Thyroid gland (tissue), 4 donors: ENCODE measurements at regions not wholly inside any gene's neighbourhood (a gene's known extent, or its start where the extent isn't known, plus 50 kb on each side); places are given as distances from the start of the nearest gene placed in this dataset.

Source experiments
- DNase-seq, 2 donors: peaks; one replicate each; pipeline ENCODE4 v3.0.0-alpha.2; 2019
- H3K27ac ChIP-seq, 3 donors: fragments of 200-600 bp; sonication (generic); 1 replicate in 2 of 3; 2 replicates in 1 of 3; pipeline ENCODE4 v1.5.1; 2016 to 2019; ENCODE audit warnings: mild to moderate bottlenecking in 1 of 3, moderate library complexity in 1 of 3
- H3K27me3 ChIP-seq: fragments of 200-600 bp; sonication (generic); one replicate; pipeline ENCODE4 v1.5.1; 2019
- H3K36me3 ChIP-seq, 2 donors: fragments of 200-600 bp; sonication (generic); one replicate each; pipeline ENCODE4 v1.5.1; 2016 to 2019
- H3K4me1 ChIP-seq, 2 donors: fragments of 200-600 bp; sonication (generic); one replicate each; pipeline ENCODE4 v1.5.1; 2017 to 2019
- H3K4me3 ChIP-seq, 3 donors: fragments of 200-600 bp; sonication (generic); replicated peaks in 1 of 3; 1 replicate in 2 of 3; 2 replicates in 1 of 3; pipeline ENCODE4 v1.5.1; 2016; ENCODE audit warnings: mild to moderate bottlenecking in 1 of 3
- H3K9me3 ChIP-seq: fragments of 200-600 bp; sonication (generic); one replicate; pipeline ENCODE4 v1.5.1; 2017
- POLR2A ChIP-seq, 2 donors: fragments of 450-650 bp; IDR thresholded peaks; one replicate each; pipeline ENCODE4 v1.6.1; 2017; ENCODE audit warnings: antibody characterized with exemption in 2 of 2, mild to moderate bottlenecking in 2 of 2, moderate library complexity in 1 of 2
- WGBS, 2 donors: methylation state at CpG; one replicate each; pipeline ENCODE4 v1.1.5; 2017; 5-methylcytosine and 5-hydroxymethylcytosine counted together
- intact Hi-C: fragments of 100-400 bp; cut with DNase I; formaldehyde crosslinking; loops from one replicate; pipeline ENCODE4 v1.15.1; 2023
- TF ChIP-seq, protein P1 (sequence below), 6 experiments: fragments of 200-600 bp in 3 of 6; fragments of 450-650 bp in 3 of 6; sonication (generic) in 3 of 6; IDR thresholded peaks; one replicate each; pipeline ENCODE4 v1.5.1; 2016 to 2019; ENCODE audit warnings: antibody characterized with exemption in 6 of 6, mild to moderate bottlenecking in 2 of 6, inconsistent platforms in 1 of 6, moderate library complexity in 1 of 6

DNA sequence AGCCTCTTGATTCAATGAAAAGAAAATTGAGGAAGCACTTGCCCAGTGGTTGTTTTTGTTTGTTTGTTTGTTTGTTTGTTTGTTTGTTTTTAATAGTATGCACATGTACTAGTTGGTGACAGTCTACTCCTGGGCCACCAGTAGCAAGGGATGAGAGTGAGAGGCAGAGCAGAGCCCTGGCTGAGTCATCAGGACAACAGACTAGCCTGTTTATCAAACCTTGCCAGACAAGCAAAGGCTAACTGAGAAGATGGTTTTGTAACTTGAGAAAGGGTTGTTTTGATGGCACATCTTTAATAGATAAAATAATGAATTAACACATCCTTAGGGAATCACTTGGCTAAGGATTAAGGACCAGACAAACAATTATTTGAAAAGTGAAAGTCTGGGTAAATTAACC lies 78.1 kb downstream of the INHBA start:
- H3K4me1 ChIP-seq: no peaks in the 10 kb centered on the region
- H3K36me3 ChIP-seq: no peaks in the 10 kb centered on the region
- intact Hi-C loops: no loop called here
- H3K9me3 ChIP-seq: no peaks in the 10 kb centered on the region
- no peaks in the 10 kb centered on the region for H3K27me3 ChIP-seq
- H3K27ac ChIP-seq: no peak overlapping the region
- TF ChIP-seq POLR2A (IDR thresholded peaks at IDR 0.05): no peak
- TF ChIP-seq, protein P1, sequence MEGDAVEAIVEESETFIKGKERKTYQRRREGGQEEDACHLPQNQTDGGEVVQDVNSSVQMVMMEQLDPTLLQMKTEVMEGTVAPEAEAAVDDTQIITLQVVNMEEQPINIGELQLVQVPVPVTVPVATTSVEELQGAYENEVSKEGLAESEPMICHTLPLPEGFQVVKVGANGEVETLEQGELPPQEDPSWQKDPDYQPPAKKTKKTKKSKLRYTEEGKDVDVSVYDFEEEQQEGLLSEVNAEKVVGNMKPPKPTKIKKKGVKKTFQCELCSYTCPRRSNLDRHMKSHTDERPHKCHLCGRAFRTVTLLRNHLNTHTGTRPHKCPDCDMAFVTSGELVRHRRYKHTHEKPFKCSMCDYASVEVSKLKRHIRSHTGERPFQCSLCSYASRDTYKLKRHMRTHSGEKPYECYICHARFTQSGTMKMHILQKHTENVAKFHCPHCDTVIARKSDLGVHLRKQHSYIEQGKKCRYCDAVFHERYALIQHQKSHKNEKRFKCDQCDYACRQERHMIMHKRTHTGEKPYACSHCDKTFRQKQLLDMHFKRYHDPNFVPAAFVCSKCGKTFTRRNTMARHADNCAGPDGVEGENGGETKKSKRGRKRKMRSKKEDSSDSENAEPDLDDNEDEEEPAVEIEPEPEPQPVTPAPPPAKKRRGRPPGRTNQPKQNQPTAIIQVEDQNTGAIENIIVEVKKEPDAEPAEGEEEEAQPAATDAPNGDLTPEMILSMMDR (IDR thresholded peaks at IDR 0.05): no peak
- no peak for DNase-seq
- H3K4me3 ChIP-seq: no peak overlapping the region

DNA sequence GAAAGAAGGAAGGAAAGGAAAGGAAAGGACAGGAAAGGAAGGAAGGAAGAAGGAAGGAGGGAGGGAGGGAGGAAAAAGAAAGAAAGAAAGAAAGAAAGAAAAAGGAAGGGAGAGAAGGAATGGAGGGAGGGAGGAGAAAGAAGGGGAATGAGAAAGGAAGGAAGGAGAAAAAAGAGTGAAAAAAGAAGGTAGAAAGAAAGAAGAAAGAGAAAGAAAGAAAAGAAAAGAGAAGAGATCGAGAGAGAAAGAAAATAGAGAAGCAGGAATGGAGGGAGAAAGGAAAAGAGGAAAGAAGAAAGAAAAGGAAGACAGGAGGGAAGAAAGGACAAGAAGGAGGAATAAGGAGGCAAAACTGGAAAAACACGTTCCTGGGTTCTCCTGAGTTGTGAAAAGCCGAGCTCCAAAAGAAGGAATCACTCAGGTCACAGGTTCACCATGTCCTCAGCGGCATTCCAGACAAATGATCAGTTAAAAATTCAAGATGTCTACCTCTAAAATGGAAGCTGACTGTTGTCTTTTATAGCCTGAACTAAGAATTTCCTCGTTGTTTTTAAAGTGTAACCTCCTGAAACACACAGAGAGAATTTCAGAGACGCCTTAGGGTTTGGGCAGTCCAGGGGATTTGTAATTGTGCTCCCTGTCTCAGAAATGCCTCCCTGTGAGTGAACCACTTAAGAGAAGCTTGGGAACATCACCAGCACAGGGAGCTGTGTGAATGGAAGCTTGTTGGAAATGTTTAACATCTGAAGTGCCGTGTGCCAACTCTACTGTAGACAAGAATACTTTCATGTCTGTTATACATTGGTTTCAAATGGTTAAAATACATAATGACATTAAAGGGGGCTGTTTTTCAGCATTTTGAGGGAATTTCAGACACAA lies 80.7 kb downstream of the INHBA start:
- intact Hi-C loops: no loop called here
- 72 to 73% methylated on average over 7 of the region's 7 CpGs for WGBS, 2 donors

DNA sequence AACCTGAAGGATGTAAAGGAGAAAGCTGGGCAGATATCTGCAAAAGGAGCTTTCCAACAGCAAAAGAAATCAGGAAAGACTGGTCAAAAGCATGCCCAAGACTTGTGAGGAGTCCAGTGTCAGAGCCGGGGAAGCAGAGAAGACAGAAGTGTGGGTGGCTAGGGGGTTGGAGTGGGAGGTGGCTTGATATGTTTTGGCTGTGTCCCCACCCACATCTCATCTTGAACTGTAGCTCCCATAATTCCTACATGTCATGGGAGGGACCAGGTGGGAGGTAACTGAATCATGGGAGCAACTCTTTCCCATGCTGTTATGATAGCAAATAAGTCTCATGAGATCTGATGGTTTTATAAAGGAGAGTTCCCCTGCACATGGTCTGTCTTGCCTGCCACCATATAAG lies 84.9 kb downstream of the INHBA start:
- WGBS, 2 donors: 89 to 96% methylated on average over 1 of the region's 1 CpG
- H3K27ac ChIP-seq: no peak overlapping the region

More for the DNA sequence above, 80.7 kb downstream of the INHBA start:
- no peaks in the 10 kb centered on the region for H3K27me3 ChIP-seq
- no peaks in the 10 kb centered on the region for H3K4me1 ChIP-seq
- no peak overlapping the region for H3K4me3 ChIP-seq
- H3K36me3 ChIP-seq: no peaks in the 10 kb centered on the region
- no peak overlapping the region for H3K27ac ChIP-seq
- no peak for DNase-seq
- no peak for TF ChIP-seq POLR2A (IDR thresholded peaks at IDR 0.05)
- TF ChIP-seq, protein P1 (IDR thresholded peaks at IDR 0.05): no peak
- H3K9me3 ChIP-seq: no peaks in the 10 kb centered on the region

DNA sequence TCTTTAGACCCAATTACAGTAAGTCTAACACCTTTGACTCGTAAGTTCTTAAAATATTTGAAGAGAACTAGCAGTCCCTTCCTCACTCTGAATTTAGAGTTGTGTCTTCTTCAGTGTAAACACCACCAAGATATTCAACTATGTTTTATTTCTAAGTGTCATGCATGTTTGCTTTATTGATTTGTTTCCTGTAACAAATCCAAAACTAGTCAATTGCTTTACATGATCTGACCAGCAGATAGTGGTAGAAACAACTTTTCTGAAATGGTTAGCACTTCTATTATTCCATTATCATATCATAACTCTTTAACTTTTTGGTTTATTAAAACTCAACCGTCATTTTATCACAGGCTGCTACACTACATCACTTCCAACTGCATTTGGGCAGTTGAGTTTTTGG lies 90.1 kb downstream of the INHBA start:
- no peak for TF ChIP-seq POLR2A (IDR thresholded peaks at IDR 0.05)
- TF ChIP-seq, protein P1 (IDR thresholded peaks at IDR 0.05): no peak
- Histone ChIP-seq H3K4me1 (no peaks in the 10 kb centered on the region), H3K27ac (no peak overlapping the region), H3K4me3 (no peak overlapping the region), H3K27me3 (no peaks in the 10 kb centered on the region), H3K36me3 (no peaks in the 10 kb centered on the region), H3K9me3 (no peaks in the 10 kb centered on the region)
- 91 to 93% methylated on average over 2 of the region's 2 CpGs for WGBS, 2 donors
- intact Hi-C loops: no loop called here
- DNase-seq: no peak

More for the DNA sequence above, 84.9 kb downstream of the INHBA start:
- Histone ChIP-seq H3K36me3 (no peaks in the 10 kb centered on the region), H3K4me3 (no peak overlapping the region), H3K27me3 (no peaks in the 10 kb centered on the region), H3K9me3 (no peaks in the 10 kb centered on the region), H3K4me1 (no peaks in the 10 kb centered on the region)
- intact Hi-C loops: no loop called here
- DNase-seq: no peak
- no peak for TF ChIP-seq POLR2A (IDR thresholded peaks at IDR 0.05)
- TF ChIP-seq, protein P1 (IDR thresholded peaks at IDR 0.05): no peak

DNA sequence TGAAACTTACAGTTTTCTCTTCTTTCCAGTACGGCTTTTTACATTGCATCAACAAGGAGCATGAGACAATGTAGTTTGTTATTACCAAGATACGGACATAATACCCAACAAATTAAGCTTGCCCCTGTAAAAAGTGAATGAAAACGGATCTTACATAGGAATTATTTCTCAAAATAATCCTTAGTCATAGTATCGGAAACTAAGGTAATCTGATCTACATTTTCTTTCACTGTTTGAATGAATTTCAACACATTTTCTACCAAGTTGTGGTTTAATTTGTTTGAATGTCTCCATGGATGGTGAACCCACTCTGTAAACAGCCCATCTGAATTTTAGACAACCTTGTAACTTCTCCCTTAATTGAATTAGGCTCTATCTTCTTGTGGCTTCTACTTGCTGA lies 90.5 kb downstream of the INHBA start:
- no peak overlapping the region for H3K27ac ChIP-seq
- no peak for DNase-seq
- TF ChIP-seq POLR2A (IDR thresholded peaks at IDR 0.05): no peak
- TF ChIP-seq, protein P1 (IDR thresholded peaks at IDR 0.05): no peak
- H3K27me3 ChIP-seq: no peaks in the 10 kb centered on the region
- no peak overlapping the region for H3K4me3 ChIP-seq
- no peaks in the 10 kb centered on the region for H3K4me1 ChIP-seq
- H3K36me3 ChIP-seq: no peaks in the 10 kb centered on the region
- 93 to 95% methylated on average over 4 of the region's 4 CpGs for WGBS, 2 donors
- intact Hi-C loops: no loop called here
- no peaks in the 10 kb centered on the region for H3K9me3 ChIP-seq
